H1 (cell line): ENCODE measurements at regions not wholly inside any gene's neighbourhood (a gene's known extent, or its start where the extent isn't known, plus 50 kb on each side); places are given as distances from the start of the nearest gene placed in this dataset.

Source experiments
- CTCF ChIP-seq, 3 experiments: IDR thresholded peaks; 1 replicate in 2 of 3; 2 replicates in 1 of 3; pipeline versions ENCODE4 v1.5.1 to v1.6.1; 2011; ENCODE audit warnings: low read length in 3 of 3, mild to moderate bottlenecking in 3 of 3, inconsistent platforms in 2 of 3, low read depth in 1 of 3, moderate library complexity in 1 of 3; ENCODE audit not compliant: insufficient read depth in 1 of 3; ENCODE audit errors: control extremely low read depth in 1 of 3
- JUN ChIP-seq: IDR thresholded peaks from 2 replicates; pipeline ENCODE4 v1.6.1; 2011; ENCODE audit warnings: low read depth, mild to moderate bottlenecking, improper control_type of control experiment, low read length
- KDM5A ChIP-seq: fragments of 200-600 bp; IDR thresholded peaks from 2 replicates; pipeline ENCODE4 v1.7.1; 2012; ENCODE audit warnings: mild to moderate bottlenecking, low read length, inconsistent platforms, mixed read lengths
- PHF8 ChIP-seq: fragments of 200-600 bp; sonication (generic); conservative IDR thresholded peaks from 2 replicates; pipeline ENCODE4 v1.7.1; 2012; ENCODE audit warnings: low read depth, mild to moderate bottlenecking, inconsistent platforms, low read length, moderate library complexity
- POLR2A ChIP-seq, 2 experiments: IDR thresholded peaks; 1 replicate in 1 of 2; 2 replicates in 1 of 2; pipeline ENCODE4 v1.6.1; 2011; ENCODE audit warnings: low read depth in 2 of 2, low read length in 2 of 2, mild to moderate bottlenecking in 2 of 2; ENCODE audit errors: control extremely low read depth in 1 of 2
- POLR2AphosphoS5 ChIP-seq: IDR thresholded peaks from 2 replicates; pipeline ENCODE4 v1.6.1; 2011; ENCODE audit warnings: low read depth, low read length
- RFX5 ChIP-seq: IDR thresholded peaks from 2 replicates; pipeline ENCODE4 v1.6.1; 2011; ENCODE audit warnings: low read depth, low read length, improper control_type of control experiment, borderline replicate concordance
- SIN3A ChIP-seq, 2 experiments: IDR thresholded peaks in 1 of 2; conservative IDR thresholded peaks in 1 of 2; 2 replicates each; pipeline ENCODE4 v1.6.1; 2011 to 2012; ENCODE audit warnings: low read length in 2 of 2, improper control_type of control experiment in 1 of 2, low read depth in 1 of 2, mild to moderate bottlenecking in 1 of 2
- SRF ChIP-seq: IDR thresholded peaks from 2 replicates; pipeline ENCODE4 v1.6.1; 2011; ENCODE audit warnings: mild to moderate bottlenecking, low read depth, low read length, moderate library complexity
- TBP ChIP-seq: IDR thresholded peaks from 2 replicates; pipeline ENCODE4 v1.6.1; 2011; ENCODE audit warnings: low read depth, low read length, improper control_type of control experiment
- TCF12 ChIP-seq: IDR thresholded peaks from 2 replicates; pipeline ENCODE4 v1.6.1; 2011; ENCODE audit warnings: low read depth, mild to moderate bottlenecking, low read length
- USF2 ChIP-seq: IDR thresholded peaks from 2 replicates; pipeline ENCODE4 v1.6.1; 2011; ENCODE audit warnings: low read length, improper control_type of control experiment
- YY1 ChIP-seq: IDR thresholded peaks from 2 replicates; pipeline ENCODE4 v1.6.1; 2011; ENCODE audit warnings: low read depth, mild to moderate bottlenecking, low read length

- TF ChIP-seq POLR2A (IDR thresholded peaks at IDR 0.05; ENCODE audit: control extremely low read depth in 1 of 2, low read depth in 2 of 2, low read length in 2 of 2) (no peak), CTCF (IDR thresholded peaks at IDR 0.05; ENCODE audit: control extremely low read depth in 1 of 3, insufficient read depth in 1 of 3, low read depth in 1 of 3, low read length in 3 of 3) (no peak), RFX5 (no peak), TBP (no peak), POLR2AphosphoS5 (no peak), USF2 (no peak), SRF (no peak), PHF8 (no peak), TCF12 (no peak), YY1 (no peak), JUN (no peak), SIN3A (conservative IDR thresholded peaks at IDR 0.05 in 1 of 2, IDR thresholded peaks at IDR 0.05 in 1 of 2; ENCODE audit: low read depth in 1 of 2, low read length in 2 of 2) (no peak), KDM5A (no peak)
These were observed 360.4 kb downstream of the ZNF516 start for GRCh38 chr18:76134628-76135027.
